Inferior parietal cortex (tissue), 1 donor: ENCODE measurements at regions not wholly inside any gene's neighbourhood (a gene's known extent, or its start where the extent isn't known, plus 50 kb on each side); places are given as distances from the start of the nearest gene placed in this dataset.

Experiments used
- DNase-seq: peaks from one replicate; pipeline ENCODE4 v3.0.0-alpha.2; 2016; ENCODE audit errors: extremely low spot score

GRCh38 chr2:216575465-216575864 lies 57.8 kb upstream of the IGFBP2 start:
- no peak for DNase-seq

- DNase-seq = no peak
Measured at GRCh38 chr2:216576616-216577015, 56.6 kb upstream of the IGFBP2 start.

DNA sequence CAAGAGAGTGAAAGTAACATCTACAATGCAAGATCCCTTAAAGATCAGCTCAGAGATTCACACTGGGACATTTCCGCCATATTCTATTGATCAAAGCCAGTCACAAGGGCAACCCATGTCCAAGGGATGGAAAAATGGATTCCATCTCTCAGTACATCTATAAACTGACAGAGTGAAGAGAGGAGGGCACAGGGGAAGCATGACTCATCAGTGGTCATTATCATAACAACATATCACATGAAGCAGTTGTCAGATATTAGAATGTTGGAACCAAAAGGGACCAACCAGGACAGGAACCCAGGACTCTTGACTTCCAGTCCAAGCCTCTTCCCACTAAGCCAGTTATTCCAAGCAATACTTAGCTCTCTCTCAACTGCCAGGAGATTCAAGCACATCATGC lies 54.9 kb upstream of the IGFBP2 start:
- DNase-seq = no peak

GRCh38 chr2:216583147-216583546 lies 50.1 kb upstream of the IGFBP2 start:
- no peak for DNase-seq
